Stimulated activated CD4-positive, alpha-beta T cell treated with anti-CD3 and anti-CD28 coated beads, Interleukin-1b, Interleukin-23, amount 100 ng/mL, for 4 hours (primary cell): ENCODE measurements at regions not wholly inside any gene's neighbourhood (a gene's known extent, or its start where the extent isn't known, plus 50 kb on each side); places are given as distances from the start of the nearest gene placed in this dataset.

Experiments used
- DNase-seq, 2 donors: peaks; one replicate each; pipeline ENCODE4 v3.0.0-alpha.2; 2020; ENCODE audit warnings: low read depth in 2 of 2

- no peak for DNase-seq
Observed at GRCh38 chr2:9681427-9681817, 50.6 kb upstream of the YWHAQ start.

DNA sequence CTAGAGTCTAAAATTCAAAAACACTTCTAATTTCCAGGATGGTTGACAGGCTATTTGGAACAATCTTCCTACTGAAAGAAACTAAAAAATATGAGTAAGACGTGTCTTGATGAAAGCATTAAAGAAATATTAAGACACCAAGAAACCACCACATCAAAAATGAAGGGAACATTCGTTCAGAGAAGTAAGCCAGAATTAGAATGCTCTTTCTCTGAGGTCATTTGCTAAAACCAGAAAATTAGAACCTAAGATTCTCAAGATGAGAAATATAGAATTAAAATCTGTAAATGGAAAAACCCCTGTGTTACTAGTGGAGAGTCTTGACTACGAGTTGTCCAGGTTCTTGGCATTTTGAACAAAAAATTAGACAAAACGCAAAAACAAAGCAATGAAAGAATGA, 54.8 kb upstream of the YWHAQ start:
- DNase-seq = no peak

- no peak for DNase-seq
Observed at GRCh38 chr2:9686061-9686460, 55.3 kb upstream of the YWHAQ start.

DNA sequence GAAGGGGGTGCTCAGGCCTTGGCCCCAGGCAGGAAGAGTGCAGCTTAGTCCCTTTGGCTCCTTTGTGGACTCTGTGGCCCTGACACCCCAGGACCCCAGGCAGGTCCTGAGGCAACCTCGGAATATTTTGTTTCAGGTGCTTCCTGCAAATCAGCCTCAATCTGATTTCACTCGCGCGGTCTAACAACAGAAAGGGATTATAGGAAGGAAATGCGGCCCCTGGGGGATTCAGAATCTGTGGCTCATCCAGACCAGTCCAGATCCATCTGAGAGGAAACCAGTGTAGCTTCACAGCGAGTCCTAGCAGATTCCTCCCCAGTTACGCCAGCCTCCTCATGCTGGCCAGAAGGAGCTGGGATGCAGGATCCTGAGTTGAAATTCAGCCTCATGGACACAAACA, 59.5 kb upstream of the YWHAQ start:
- no peak for DNase-seq

- DNase-seq = no peak
Observed at GRCh38 chr2:9690716-9691498, 60.1 kb upstream of the YWHAQ start.

DNA sequence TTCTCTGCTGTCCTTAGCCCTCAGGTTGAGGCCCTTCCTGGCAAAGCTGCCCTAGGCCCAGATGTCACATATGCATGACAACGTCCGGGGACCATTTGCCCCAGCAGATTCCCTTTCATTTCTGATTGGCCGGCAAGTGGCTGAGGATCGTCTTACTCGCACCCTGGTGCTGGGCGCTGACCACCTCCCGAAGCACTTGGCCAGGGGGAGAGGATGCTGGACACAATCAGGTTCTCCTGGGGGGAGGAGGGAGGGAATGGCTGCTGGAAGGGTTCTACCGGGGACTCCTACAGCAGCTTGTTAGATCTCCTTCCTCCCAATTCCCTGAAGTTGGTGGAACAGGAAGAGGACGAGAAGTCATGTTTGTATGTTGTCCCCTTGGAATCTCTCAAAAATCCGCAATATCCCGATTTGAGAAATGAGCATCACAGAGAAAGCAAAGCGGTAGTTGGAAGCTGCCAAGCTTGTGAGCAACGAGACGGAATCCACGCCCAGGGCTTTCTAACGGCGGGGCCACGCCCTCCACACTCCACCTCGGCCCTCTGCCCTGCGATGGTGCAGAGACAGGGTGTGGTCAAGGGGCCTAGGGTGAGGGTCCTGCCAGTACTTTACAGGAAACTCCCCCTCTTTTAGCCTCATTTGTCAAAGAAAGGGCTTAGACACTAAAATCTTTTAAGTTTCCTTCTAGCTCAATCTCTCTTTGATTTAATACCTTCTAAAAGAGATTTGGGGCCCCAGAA, 61.8 kb upstream of the YWHAQ start:
- no peak for DNase-seq

- DNase-seq = no peak
Observed at GRCh38 chr2:9693196-9693491, 62.3 kb upstream of the YWHAQ start.

DNA sequence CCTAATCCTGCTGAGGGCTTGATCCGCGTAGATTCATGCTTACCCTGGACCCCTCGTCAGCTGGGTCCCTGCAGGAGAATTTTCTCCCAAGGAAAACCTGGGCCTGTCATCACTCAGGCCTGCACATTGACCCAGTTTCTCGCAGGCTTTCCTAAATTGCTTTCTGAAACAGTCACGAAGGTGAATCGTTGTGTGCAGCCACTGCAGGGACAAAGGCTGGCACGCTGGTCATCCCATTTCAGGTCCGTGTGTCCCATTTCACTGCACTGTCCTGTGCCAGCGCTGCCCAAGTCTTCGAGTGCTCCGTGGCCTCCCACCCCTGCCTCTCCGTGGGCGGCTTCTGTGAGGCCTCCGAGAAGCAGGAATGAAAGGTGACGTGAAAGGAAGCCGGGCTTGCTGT, 62.8 kb upstream of the YWHAQ start:
- no peak for DNase-seq

GRCh38 chr2:9694661-9695234, 64.0 kb upstream of the YWHAQ start:
- DNase-seq = no peak

DNA sequence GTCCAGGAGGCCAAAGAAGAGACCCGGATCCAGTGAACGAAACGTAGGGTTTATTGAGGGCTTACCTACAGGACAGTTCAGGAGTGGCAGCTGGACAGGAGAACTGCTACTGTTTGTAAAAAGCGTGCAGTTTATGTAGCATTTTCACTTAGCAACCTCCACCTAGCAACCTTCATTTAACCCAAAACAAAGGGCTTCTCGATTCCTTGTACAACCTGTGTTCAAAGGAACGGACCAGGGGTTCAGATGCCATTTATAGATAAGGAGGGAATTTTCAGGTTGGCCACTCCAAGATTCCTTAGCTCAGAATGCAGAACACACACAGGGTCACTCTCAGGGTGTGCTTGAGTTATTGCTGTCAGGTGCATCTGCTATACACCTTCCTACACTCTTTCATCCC, 65.1 kb upstream of the YWHAQ start:
- no peak for DNase-seq

DNA sequence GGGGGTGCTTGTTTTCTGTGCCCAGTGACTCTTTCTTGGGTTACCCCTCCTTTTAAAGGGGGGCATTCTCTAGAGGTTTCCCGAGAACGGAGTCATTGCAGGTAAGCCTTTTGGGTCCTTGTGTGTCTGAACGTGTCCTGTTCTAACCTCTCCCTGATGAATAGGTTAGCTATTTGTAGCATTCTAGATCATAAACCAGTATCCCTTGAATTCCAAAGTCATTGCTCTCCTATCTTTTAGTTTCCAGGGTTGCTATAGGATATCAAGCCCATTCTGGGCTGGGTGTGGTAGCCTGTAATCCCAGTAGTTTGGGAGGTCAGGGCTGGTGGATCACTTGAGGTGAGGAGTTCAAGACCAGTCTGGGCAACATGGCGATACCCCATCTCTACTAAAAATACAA, 65.9 kb upstream of the YWHAQ start:
- DNase-seq = no peak

GRCh38 chr2:9697909-9698308, 67.1 kb upstream of the YWHAQ start:
- no peak for DNase-seq

GRCh38 chr2:9699139-9700108, 68.6 kb upstream of the YWHAQ start:
- no peak for DNase-seq

GRCh38 chr2:9700109-9700495, 69.3 kb upstream of the YWHAQ start:
- DNase-seq = no peak

DNA sequence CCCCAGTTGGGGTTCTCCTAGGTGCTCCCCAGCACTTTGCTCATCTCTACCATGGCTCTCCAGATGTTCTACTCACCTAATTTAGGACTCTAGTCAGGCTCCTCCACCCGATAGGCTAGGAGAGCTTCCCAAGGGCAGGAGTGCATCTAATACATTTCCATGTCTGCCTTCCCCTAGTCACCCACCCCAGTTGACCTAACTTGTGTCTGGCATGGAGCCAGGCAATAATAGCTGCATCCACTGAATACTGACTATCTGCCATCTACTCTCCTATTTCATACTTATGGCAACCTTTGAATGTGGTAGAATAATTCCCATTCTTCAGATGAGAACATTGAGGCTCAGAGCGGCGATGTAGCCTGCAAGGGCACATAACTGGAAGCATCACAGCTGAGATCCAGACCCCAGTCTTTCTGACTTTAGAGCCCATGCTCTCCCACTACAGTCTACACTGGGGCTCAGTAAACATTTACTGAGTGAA, 71.8 kb upstream of the YWHAQ start:
- DNase-seq = no peak

- peak; percentile 50 to 64 for DNase-seq
Observed at GRCh38 chr2:9703085-9703678, 72.4 kb upstream of the YWHAQ start.

DNA sequence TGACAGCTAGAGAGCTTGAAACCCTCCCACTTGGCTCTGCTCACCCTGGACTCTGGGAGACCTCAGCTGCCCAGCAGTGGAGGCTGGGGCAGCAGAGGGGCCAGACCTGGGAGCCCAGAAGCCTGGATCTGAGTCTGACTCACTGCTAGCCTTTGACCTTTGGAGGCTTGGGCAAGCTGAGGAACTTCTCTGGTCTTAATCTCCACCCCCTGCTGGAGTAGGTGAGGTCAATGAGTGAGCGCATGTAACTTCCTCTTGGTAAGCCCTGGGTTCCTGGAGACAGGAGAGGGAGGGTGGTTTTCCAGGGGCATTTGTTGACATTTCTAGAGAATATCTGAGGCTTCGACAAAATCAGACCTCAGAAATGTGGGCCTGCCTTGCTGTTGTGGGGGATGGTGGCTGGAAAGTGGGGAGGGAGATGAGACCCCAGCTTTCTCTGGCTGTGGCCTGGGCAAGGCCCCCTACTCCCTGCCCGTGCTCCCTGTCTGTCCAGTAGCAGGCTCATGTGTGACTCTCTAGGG, 73.0 kb upstream of the YWHAQ start:
- DNase-seq = no peak

GRCh38 chr2:9704600-9704999, 73.8 kb upstream of the YWHAQ start:
- no peak for DNase-seq

- DNase-seq = no peak
Observed at GRCh38 chr2:9705196-9705595, 74.4 kb upstream of the YWHAQ start.

GRCh38 chr2:9707008-9707407, 76.2 kb upstream of the YWHAQ start:
- no peak for DNase-seq

GRCh38 chr2:9707611-9708160, 76.9 kb upstream of the YWHAQ start:
- DNase-seq = no peak
